Dedifferentiated amniotic fluid mesenchymal stem cell (primary cell): ENCODE measurements at regions not wholly inside any gene's neighbourhood (a gene's known extent, or its start where the extent isn't known, plus 50 kb on each side); places are given as distances from the start of the nearest gene placed in this dataset.

Experiments
- DNase-seq: peaks from one replicate; pipeline ENCODE4 v3.0.0-alpha.2; 2016; ENCODE audit errors: extremely low spot score

DNA sequence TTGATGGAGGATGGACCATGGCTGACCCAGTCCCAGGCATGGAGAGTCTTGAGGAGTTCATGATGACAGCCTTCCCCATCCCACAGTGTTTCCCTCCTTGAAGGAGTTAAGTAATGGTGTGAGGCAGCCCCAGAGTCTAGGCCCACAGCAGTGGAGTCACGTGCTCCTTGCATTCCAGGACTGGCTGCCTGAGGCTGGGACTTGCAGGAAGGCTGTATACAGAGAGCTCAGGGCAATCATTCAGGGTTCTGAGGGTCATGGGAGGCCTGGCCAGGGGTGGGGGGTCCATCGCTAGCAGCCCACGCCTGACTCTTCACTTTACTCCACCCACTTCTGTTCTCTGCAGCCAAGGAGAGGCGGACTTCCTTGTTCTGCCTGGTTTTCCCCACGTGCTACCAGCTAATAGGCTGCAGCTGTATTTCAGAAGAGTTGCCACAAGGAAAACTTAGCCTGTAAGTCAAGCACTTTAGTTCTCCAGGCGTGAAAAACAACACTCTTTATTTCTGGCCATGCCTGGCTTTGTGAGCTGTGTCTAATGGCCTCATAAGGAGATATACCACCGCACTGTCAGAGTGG is 272.5 kb downstream of the DHX35 start:
- no peak for DNase-seq

DNA sequence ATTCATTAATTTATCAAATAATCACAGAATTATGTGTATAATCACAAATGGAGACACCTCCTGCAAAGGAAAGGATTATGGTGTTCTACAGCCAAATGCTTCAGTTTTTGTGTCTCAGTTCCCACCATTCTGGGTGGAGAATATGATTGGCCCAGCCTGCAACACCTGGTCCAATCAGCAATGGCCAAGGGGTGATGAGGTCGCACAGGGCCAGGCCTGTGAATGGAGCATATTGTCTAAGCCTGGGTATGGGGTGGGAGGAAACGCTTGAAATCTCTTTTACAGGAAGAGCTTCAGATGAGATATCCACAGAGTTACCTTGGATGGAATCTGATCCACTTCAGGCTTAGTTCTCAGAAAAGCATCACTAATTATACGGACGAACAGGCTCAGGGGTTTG is 271.6 kb downstream of the DHX35 start:
- no peak for DNase-seq

DNA sequence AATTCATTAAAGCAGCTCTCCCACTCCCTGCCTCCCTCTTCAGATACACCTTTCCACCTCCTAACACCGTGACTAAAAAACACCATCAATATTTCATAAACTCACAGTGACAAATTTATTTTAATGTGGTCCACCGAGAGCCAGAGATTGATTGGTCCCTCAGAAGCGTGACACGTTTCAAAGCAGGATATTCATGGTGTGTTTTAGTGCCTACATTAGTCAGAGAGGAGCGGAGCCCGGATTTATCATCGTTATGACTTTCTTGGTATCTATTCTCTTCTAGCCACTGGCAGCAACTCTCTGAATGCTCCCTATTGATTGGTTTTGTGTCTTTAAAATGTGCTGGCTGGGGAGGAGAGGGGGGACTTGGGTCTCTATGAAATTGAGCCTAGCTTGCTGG is 265.3 kb downstream of the DHX35 start:
- no peak for DNase-seq

DNA sequence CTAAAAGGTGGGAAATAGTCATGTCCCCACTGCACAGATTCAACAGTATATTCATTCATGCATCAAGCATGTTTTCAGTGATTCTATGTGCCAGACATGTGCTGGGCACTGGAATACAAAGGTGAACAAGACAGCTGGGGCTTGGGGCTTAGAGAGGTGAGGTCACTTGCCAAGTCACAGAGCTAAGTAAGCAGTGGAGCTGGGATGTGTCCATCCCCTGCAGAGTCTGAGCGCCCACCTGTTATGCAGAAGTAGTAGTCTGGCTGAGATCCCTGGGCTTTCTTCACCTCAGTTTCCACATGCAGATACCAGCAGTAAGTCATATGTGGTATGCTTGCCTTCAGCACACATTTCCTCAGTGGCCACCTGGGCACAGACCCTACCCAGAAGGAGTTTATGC is 263.8 kb downstream of the DHX35 start:
- no peak for DNase-seq

DNA sequence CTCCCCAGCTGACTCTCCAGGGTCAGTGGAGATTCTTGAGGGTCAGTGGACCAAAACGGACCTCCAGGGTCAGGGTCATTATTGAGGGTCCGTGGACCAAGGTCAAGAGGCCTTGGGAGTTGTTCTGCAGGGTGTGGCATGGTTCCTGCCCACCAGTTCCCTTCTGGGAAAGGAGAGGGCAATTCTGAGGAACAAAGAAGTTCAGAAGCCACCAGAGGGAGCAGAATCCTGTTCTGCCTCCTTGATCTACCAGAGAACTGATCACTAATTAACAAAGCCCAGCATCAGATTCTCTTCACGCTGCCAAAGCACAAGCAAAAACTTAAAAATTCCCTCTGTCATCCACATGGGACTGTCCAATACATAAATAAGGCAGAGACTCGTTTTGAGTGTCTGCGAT is 263.4 kb downstream of the DHX35 start:
- no peak for DNase-seq

DNA sequence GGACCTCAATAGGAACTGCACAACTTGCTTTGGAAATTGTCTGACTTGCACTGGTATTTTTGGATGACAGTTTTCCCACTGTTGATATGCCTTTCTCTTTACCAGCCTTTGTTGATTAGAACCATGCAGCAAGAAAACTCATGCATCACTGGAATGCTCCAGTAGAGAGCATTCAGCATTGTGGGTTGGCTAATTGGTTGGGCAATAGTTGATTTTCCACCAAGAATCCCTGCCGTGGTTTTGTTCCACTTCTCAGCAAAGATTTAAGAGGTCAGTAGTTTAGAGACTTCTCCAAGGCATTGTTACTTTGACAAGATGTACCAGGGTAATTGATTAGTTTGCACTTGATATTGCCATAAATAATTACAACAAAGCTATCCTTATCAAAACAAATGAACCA is 260.0 kb downstream of the DHX35 start:
- no peak for DNase-seq

DNA sequence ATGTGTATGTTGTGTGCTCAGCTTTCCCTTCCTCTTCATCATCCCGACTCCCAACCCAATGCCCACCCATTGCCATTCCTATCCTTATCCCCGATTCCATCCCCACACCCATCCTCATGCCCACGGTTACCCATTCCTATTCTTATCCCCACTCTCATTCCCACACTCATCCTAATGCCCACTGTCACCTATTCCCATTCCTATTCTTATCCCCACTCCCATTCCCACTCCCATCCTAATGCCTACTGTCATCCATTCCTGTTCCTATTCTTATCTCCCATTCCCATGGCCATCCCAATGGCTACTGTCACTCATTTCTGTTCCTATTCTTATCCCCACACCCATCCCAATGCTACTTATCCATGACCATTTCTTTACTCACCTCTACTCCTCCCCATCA is 254.1 kb downstream of the DHX35 start:
- DNase-seq = no peak

GRCh38 chr20:39214828-39215227 is 252.7 kb downstream of the DHX35 start:
- no peak for DNase-seq

GRCh38 chr20:39213476-39214145 is 251.5 kb downstream of the DHX35 start:
- no peak for DNase-seq

- DNase-seq = no peak
These were observed 249.1 kb downstream of the DHX35 start for GRCh38 chr20:39211060-39211748.

DNA sequence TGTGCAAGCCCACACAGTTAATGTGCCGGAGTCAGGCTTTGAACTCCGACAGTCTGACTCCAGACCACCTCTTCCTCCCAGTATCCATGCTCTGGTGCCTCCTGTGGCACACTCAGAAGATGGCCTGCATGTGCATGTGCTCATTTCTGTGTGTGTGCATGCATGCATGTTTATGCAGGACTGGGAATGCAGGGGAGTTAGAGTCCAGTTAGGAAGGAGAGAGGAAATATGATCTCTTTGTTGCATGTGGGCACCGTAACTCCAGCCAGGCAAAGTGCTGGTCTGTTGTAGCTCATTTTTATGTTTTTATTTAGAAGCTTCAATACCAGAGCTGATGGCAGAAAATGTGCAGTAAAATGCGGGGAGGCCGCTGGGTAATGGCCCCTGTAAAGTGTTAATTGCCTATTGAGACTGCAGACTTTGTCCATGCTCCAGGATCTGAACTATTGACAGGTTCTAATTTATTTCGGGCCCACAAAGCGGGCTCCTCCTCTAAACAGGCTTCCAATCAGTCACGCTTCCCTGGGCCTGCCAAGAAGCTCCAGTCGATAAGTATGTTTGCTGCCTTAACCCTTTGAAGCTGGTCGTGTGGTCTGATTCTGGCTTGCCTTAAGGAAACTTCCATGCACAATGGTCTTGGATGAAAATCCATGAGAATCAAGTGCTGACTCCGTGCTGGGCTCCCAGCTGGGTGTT is 248.3 kb downstream of the DHX35 start:
- DNase-seq = no peak

DNA sequence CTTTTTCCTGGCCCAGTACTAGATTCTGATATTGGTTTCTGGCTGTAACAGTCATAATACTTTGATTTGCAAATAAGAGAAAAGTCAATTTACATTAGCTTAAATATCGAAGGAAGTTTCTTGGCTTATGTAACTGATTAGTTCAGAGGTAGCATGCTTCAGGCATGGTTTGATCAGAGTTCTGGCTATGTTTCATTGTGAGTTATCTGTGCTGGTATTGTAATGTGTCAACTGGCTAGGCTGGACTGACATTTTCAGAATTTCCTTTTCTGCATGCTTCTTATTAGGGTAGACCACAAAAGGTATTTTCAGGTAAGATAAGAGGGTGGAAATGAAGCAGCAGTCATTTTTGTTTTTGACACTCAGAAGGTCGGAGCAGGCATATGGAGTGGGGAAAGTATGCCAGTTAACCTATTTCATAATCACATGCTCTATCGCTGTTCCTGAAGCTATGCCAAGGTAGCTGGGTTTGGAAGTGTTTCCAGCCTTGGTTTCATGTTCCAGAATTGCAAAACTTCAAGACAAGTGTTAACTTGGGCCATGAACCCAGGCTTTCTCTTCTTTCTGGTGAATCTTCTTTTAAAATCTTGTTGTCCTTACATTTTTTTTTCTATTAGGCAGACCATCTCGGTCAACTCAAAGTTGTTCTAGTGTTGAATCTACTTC is 244.9 kb downstream of the DHX35 start:
- DNase-seq = no peak

- DNase-seq = no peak
These were observed 233.5 kb downstream of the DHX35 start for GRCh38 chr20:39195582-39196021.

- no peak for DNase-seq
These were observed 228.8 kb downstream of the DHX35 start for GRCh38 chr20:39190666-39191570.

GRCh38 chr20:39188266-39188765 is 226.2 kb downstream of the DHX35 start:
- no peak for DNase-seq

DNA sequence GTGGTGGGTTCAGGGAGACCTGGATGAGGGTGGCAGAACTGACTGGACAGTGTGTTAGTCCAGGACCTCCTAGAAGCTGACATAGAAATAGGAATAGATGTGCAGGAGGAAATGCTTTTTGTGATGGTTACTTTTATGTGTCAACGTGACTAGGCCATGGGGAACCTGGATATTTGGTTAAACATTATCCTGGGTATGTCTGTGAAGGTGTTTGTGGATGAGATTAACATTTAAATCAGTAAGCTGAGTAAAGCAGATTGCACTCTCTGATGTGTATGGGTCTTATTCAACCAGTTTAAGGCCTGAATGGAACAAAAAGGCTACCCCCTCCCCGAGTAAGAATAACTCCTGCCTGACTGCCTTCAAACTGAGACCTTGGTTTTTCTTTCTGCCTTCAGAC is 219.3 kb downstream of the DHX35 start:
- no peak for DNase-seq

GRCh38 chr20:39176457-39176856 is 214.3 kb downstream of the DHX35 start:
- no peak for DNase-seq

GRCh38 chr20:39170896-39171463 is 208.8 kb downstream of the DHX35 start:
- no peak for DNase-seq

DNA sequence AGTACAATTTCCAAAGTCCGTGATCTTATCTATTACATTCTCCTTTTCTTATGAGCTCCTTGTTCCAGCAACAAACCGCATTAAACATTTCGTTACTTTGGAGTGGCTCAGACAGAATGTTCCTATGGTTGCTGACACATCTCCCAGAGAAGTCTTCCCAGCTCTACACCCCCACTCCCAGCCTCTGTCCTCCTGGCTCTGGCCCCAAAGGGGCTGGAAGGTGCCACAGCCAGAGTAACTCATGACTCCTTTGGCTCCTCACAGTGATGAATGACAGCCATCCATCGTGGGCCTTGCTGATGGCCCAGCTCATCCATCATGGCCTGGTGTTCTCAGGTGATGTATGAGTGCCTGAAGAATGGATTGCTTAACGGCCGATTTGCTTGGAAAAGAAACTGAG is 203.0 kb downstream of the DHX35 start:
- DNase-seq = no peak

GRCh38 chr20:39164642-39165041 is 202.5 kb downstream of the DHX35 start:
- DNase-seq = no peak

- DNase-seq = no peak
These were observed 201.8 kb downstream of the DHX35 start for GRCh38 chr20:39163993-39164392.
